GM19324 (cell line): ENCODE measurements at regions not wholly inside any gene's neighbourhood (a gene's known extent, or its start where the extent isn't known, plus 50 kb on each side); places are given as distances from the start of the nearest gene placed in this dataset.
"Not testable (repeated sequence)": the region's sequence is repeated elsewhere in the genome, so short reads cannot be mapped to it uniquely, and the experiment has no call there.

Experiments
- ATAC-seq: cut with Tn5 transposase; IDR thresholded peaks from one replicate; pipeline ENCODE4 v1.9.1; 2021; ENCODE audit warnings: mild to moderate bottlenecking, moderate library complexity; ENCODE audit not compliant: unreplicated experiment, low FRiP score

GRCh38 chr18:41073372-41073954, 881.6 kb upstream of the PIK3C3 start:
- ATAC-seq, result no peak

DNA sequence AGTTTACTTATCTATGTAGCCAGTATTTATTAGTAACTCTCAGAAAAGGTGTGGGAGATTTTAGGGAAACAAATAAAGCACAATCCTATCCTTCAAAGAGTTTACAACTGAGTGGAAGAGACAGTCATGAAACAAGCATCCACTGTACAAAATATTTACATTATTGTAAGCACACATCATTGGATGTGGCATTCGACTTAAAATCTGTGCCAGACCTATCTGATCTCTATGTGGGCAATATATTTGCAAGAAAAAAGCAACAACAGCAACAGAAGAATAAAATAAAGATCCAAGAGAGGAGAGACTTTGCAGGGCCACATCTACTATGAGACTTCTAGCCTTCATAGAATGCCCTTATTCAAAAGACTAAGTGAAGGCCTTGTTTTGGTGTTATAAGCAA, 882.1 kb upstream of the PIK3C3 start:
- ATAC-seq, result no peak

DNA sequence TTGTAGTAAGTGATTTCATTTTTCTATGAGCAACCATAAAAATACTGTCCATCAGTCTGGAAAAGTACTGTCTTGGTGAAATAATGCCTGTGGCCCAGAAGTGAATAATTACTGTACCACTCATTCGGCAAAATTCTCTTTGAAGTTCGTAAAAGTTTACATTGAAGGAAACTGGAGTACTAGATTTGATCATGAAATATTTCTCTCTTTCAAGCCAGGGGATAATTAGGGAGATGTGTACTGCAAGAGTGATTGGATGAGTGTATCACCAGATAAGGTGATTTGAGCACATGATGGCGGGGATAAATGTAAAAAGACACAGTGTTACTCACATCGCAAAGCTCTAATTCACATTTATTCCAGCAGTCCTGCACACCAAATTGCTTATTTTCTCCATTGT, 883.2 kb upstream of the PIK3C3 start:
- ATAC-seq, result no peak

- ATAC-seq, result no peak
Observed at GRCh38 chr18:41069167-41069566, 885.9 kb upstream of the PIK3C3 start.

DNA sequence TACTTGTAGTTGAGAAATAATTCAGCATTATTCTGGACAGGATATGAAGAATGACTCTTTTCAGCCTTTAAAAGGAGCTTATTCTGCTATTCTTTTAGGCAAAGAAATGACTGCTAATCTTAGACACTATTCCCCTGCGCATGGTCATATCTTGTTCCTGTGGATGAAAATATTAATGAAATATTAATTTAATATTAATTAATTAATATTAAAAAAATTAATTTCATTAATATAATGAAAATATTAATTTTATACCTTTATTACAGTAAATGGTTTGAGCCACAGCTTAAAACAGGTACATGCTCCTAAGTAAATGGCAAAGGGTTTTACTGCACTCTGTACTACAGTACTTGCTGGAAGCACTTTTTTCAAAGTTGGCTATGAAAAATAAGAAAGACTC, 890.1 kb upstream of the PIK3C3 start:
- no peak for ATAC-seq

DNA sequence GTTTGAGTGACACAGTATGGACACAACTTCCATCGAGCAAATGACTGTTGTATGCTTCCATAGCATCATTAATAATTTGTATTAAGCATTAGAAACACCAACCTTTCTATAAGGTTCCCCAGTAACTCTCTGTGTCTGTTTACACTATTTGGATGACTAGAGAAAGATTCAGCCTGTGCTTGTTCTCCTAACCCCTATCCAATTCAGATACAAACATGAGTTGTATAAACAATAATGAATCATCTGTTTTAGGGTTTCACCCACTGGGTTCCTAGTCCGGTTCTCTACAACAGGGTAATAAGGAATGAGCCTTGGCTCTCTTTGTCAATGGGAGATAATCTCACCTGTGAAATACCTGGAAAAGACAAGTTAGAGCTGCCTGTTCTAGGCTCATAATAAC, 894.1 kb upstream of the PIK3C3 start:
- no peak for ATAC-seq

DNA sequence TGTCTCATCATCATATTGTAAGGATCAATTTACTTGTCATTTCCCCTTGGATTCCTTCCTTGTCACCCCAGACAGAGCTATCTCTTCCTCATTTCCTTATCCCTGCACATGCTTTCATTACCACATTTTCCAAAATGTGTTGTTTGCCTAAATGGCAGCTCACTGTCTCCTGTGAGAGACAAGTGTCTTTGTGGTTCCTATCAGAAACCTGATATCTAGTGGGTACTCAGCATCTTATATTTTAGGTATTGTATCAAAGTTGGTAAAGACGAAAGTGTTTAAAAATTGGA, 896.0 kb upstream of the PIK3C3 start:
- no peak for ATAC-seq

DNA sequence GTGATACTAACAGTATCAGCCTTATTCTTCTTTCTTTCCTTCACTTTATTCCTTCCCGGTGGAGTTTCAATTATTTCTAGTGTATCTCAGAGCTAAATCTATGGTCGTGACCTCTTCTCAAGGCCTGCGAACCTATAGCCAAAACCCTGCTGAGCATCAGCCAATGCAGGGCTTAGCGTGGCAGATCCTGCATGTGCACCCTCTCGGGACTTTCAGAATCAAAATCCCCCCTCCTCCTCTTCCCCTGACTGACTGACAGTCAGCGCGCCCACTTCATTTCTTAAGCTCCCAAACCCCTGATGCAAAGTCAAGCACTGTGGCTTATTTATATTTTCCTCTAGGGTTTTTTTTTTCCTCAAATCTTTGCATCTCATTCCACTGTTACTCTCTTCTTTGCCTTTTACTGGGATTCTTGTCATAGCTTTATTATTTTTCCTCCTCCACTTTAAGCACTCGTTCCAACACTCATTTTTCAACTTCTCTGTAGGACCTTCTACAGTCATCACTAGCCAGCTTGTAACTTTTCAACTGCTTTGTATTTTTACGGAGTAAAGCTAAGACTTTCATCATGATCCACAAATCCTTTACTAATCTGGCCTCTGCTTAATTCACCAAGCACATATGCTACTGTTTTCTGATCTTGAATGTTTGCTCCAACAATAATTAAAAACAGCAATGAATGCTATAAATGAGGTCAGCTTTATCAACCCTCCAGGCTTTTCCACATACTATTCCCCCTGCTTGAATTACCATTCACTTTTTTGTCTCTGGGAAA, 896.5 kb upstream of the PIK3C3 start:
- no peak for ATAC-seq

- ATAC-seq, result no peak
Observed at GRCh38 chr18:41052625-41053024, 902.4 kb upstream of the PIK3C3 start.

DNA sequence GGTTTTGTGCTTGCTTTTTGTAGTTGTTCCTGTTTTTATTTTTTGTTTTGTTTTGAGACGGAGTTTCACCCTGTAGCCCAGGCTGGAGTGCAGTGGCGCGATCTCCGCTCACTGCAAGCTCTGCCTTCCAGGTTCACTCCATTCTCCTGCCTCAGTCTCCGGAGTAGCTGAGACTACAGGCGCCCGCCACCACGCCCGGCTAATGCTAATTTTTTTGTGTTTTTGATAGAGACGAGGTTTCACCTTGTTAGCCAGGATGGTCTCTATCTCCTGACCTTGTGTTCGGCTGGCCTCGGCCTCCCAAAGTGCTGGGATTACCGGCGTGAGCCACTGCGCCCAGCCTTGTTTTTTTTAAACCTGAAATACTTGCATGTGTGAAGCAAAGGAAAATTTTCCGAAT, 908.8 kb upstream of the PIK3C3 start:
- ATAC-seq, result not testable (repeated sequence)

DNA sequence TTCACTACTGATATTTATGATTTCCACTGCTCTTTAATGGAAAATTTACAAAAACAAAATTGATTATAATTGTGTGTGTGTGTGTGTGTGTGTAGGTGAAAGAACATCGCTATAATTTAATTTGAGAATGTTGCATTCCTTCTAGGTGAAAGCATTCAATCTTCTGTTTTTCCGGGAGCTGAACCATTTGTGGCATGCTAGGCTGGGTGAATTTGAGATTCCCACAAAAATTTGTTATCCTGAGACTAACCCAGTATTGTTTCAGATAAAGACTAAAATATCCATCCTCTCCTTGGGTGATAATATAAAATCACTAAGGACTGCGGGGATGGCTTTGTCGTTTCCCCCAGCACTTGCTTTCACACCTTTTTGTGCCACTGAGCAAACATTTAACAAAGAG, 911.2 kb upstream of the PIK3C3 start:
- ATAC-seq, result no peak

- no peak for ATAC-seq
Observed at GRCh38 chr18:41042866-41043265, 912.2 kb upstream of the PIK3C3 start.

- no peak for ATAC-seq
Observed at GRCh38 chr18:41038071-41038470, 917.0 kb upstream of the PIK3C3 start.

GRCh38 chr18:41036346-41036745, 918.7 kb upstream of the PIK3C3 start:
- no peak for ATAC-seq

GRCh38 chr18:41034413-41034812, 920.6 kb upstream of the PIK3C3 start:
- no peak for ATAC-seq

- no peak for ATAC-seq
Observed at GRCh38 chr18:41025666-41026065, 929.4 kb upstream of the PIK3C3 start.

GRCh38 chr18:41024792-41025191, 930.2 kb upstream of the PIK3C3 start:
- ATAC-seq, result no peak

DNA sequence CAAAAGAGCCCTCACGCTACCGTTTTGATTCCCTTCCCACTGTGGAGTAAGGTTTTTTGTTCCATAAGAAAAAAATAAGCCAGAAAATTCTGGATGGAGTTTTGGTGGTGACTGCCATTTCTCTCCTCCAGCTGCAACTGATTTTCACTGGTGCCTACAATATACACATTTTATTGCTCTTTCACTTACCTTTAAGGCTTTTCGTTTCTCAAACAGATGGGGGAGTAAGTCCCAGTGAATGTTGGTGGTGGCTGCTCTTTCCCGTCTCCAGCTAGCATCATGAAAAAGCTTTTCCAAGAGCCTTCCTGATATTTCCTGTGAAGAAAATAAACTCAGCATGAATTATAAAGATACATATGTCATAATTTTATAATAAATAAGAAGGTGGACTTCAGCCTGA, 932.5 kb upstream of the PIK3C3 start:
- ATAC-seq, result no peak

DNA sequence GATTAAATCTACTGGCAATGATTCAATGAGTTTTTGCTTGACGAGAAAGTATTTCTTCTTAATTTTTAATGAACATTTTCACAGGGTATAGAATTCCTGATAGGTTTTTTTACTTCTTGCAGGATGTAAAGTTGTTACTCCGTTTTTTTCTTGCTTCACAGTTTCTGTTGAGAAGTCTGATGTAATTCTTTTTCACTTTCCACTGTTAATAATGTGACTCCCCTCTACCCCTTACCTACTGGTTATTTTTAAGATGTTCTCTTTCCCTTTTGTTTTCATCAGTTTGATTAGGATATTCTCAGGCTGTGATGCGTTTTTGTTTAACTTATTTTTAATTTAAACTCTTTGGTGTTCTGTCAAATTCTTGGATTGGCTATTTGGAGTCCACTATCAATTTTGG, 933.9 kb upstream of the PIK3C3 start:
- ATAC-seq, result no peak

DNA sequence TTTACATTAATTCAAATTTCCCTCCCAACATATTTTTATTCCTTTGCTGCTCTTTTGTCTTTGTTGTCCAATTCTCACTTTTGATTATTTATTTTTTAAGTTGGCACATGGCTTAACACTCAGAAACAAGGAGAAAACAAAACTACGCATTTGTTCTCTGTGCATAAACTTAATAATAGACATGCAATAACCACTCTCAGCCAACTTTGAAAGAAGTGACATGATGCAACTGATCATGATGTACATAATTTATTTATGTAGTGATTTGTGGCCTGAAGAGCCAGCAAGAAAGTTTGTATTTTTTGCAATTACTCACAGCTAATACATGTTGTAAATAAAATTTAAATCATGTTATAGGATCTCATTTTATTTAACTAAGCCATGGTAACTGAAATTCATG, 942.8 kb upstream of the PIK3C3 start:
- no peak for ATAC-seq

GRCh38 chr18:41009926-41010325, 945.1 kb upstream of the PIK3C3 start:
- no peak for ATAC-seq

GRCh38 chr18:41004324-41004723, 950.7 kb upstream of the PIK3C3 start:
- ATAC-seq, result no peak

DNA sequence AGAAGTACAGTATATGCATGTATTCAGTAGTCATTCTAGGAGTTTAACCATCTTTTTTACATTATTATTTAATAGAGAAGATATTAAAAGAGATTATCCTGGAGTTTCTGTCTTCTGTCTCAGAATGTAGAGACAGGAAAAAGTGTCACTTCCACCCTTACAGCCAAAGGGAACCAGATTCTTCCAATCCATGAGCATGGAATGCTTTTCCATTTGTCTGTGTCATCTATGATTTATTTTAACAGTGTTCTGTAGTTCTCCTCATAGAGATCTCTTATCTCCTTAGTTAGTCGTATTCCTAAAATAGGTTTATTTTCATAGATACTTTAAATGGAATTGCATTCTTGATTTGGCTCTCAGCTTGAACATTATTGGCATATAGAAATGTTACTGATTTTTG, 959.5 kb upstream of the PIK3C3 start:
- ATAC-seq, result no peak
